ENCODE measurements at regions not wholly inside any gene's neighbourhood (a gene's known extent, or its start where the extent isn't known, plus 50 kb on each side); places are given as distances from the start of the nearest gene placed in this dataset.

- no peak for TF ChIP-seq POLR2A (IDR thresholded peaks at IDR 0.05; ENCODE audit: low read length)
- no peak for TF ChIP-seq GATA1 (IDR thresholded peaks at IDR 0.05; ENCODE audit: low read depth, low read length)
Observed at GRCh38 chr13:28585561-28585960, 73.4 kb upstream of the POMP start.

All from erythroblast (primary cell).